Neuronal stem cell (in vitro differentiated cells): ENCODE measurements at regions not wholly inside any gene's neighbourhood (a gene's known extent, or its start where the extent isn't known, plus 50 kb on each side); places are given as distances from the start of the nearest gene placed in this dataset.

Experiments
- DNase-seq: peaks from one replicate; pipeline ENCODE4 v3.0.0-alpha.2; 2013; ENCODE audit warnings: low spot score
- H2AFZ ChIP-seq: one replicate; pipeline ENCODE4 v1.6.1; 2013; ENCODE audit warnings: mild to moderate bottlenecking, low read length, inconsistent platforms
- H2AK5ac ChIP-seq: 2 replicates; pipeline ENCODE4 v1.6.1; 2013; ENCODE audit warnings: low read depth, mild to moderate bottlenecking, inconsistent platforms, low read length, moderate library complexity, mixed read lengths
- H2BK120ac ChIP-seq: 2 replicates; pipeline ENCODE4 v1.6.1; 2013; ENCODE audit warnings: low read depth, mild to moderate bottlenecking, inconsistent platforms, low read length, moderate library complexity, mixed read lengths
- H2BK12ac ChIP-seq: one replicate; pipeline ENCODE4 v1.6.1; 2013; ENCODE audit warnings: low read length, inconsistent platforms
- H2BK15ac ChIP-seq: 2 replicates; pipeline ENCODE4 v1.6.1; 2013; ENCODE audit warnings: mild to moderate bottlenecking, low read length, inconsistent platforms, mixed read lengths
- H2BK5ac ChIP-seq: one replicate; pipeline ENCODE4 v1.6.1; 2013; ENCODE audit warnings: inconsistent platforms, mild to moderate bottlenecking, low read length, moderate library complexity
- H3K14ac ChIP-seq: one replicate; pipeline ENCODE4 v1.6.1; 2013; ENCODE audit warnings: low read length, inconsistent platforms
- H3K18ac ChIP-seq: 2 replicates; pipeline ENCODE4 v1.6.1; 2013; ENCODE audit warnings: low read length, inconsistent platforms
- H3K23ac ChIP-seq: 2 replicates; pipeline ENCODE4 v1.6.1; 2013; ENCODE audit warnings: low read depth, mild to moderate bottlenecking, mixed read lengths, low read length, inconsistent platforms; ENCODE audit not compliant: poor library complexity
- H3K27ac ChIP-seq: replicated peaks from 3 replicates; pipeline ENCODE4 v1.5.1; 2013; ENCODE audit warnings: low read length, inconsistent platforms
- H3K27me3 ChIP-seq, 3 experiments: 2 replicates each; pipeline ENCODE4 v1.6.1; 2013; ENCODE audit warnings: low read length in 3 of 3, mild to moderate bottlenecking in 2 of 3, inconsistent platforms in 1 of 3, low read depth in 1 of 3, mixed read lengths in 1 of 3, moderate library complexity in 1 of 3; ENCODE audit not compliant: control insufficient read depth in 3 of 3, insufficient read depth in 3 of 3
- H3K36me3 ChIP-seq, 2 donors: replicated peaks in 1 of 2; 2 replicates each; pipeline ENCODE4 v1.6.1; 2013; ENCODE audit warnings: low read length in 2 of 2; ENCODE audit not compliant: control insufficient read depth in 2 of 2, insufficient read depth in 2 of 2
- H3K4ac ChIP-seq: 2 replicates; pipeline ENCODE4 v1.6.1; 2013; ENCODE audit warnings: inconsistent platforms, mild to moderate bottlenecking, low read length, moderate library complexity
- H3K4me1 ChIP-seq, 2 donors: 1 replicate in 1 of 2; 2 replicates in 1 of 2; pipeline ENCODE4 v1.6.1; 2013; ENCODE audit warnings: low read length in 2 of 2, low read depth in 1 of 2; ENCODE audit not compliant: control insufficient read depth in 2 of 2, insufficient read depth in 1 of 2
- H3K4me2 ChIP-seq: one replicate; pipeline ENCODE4 v1.6.1; 2013; ENCODE audit warnings: mild to moderate bottlenecking, low read length, inconsistent platforms; ENCODE audit not compliant: insufficient read depth, poor library complexity, severe bottlenecking
- H3K4me3 ChIP-seq, 2 donors: 2 replicates each; pipeline ENCODE4 v1.5.1; 2013; ENCODE audit warnings: low read length in 2 of 2, mild to moderate bottlenecking in 2 of 2, inconsistent platforms in 1 of 2, moderate library complexity in 1 of 2
- H3K79me1 ChIP-seq: one replicate; pipeline ENCODE4 v1.6.1; 2013; ENCODE audit warnings: low read depth, mild to moderate bottlenecking, inconsistent platforms, low read length, moderate library complexity
- H3K9ac ChIP-seq: one replicate; pipeline ENCODE4 v1.6.1; 2013; ENCODE audit warnings: mild to moderate bottlenecking, low read depth, low read length, inconsistent platforms; ENCODE audit not compliant: poor library complexity
- H3K9me3 ChIP-seq, 2 donors: replicated peaks in 1 of 2; 2 replicates each; pipeline versions ENCODE3 to v1.6.1; 2013; ENCODE audit warnings: low read length in 2 of 2, mild to moderate bottlenecking in 2 of 2, inconsistent platforms in 1 of 2, low read depth in 1 of 2, mixed read lengths in 1 of 2, moderate library complexity in 1 of 2; ENCODE audit not compliant: control insufficient read depth in 2 of 2, insufficient read depth in 1 of 2
- H4K8ac ChIP-seq: one replicate; pipeline ENCODE4 v1.6.1; 2013; ENCODE audit warnings: low read depth, mild to moderate bottlenecking, inconsistent platforms, low read length, moderate library complexity
- H4K91ac ChIP-seq: one replicate; pipeline ENCODE4 v1.6.1; 2013; ENCODE audit warnings: low read length, low read depth, mild to moderate bottlenecking, inconsistent platforms; ENCODE audit not compliant: poor library complexity
- WGBS, 2 donors: extraction: QIAGEN DNeasy Blood & Tissue Kit; methylation state at CpG; one replicate each; pipeline ENCODE4 v1.1.7; 2013; ENCODE audit warnings: missing lambda C conversion rate in 2 of 2, mixed read lengths in 1 of 2; ENCODE audit not compliant: insufficient read length in 2 of 2, insufficient replicate concordance in 1 of 2; ENCODE audit errors: extremely low coverage in 2 of 2; 5-methylcytosine and 5-hydroxymethylcytosine counted together

- no peaks in the 10 kb centered on the region for H3K27me3 ChIP-seq
- H3K14ac ChIP-seq: no peak overlapping the region
- H3K4me3 ChIP-seq: no peak overlapping the region
- H3K4me1 ChIP-seq: peaks cover 0 to 1% of the 10 kb centered on the region in 2 donors
- no peak overlapping the region for H2BK15ac ChIP-seq
- H4K8ac ChIP-seq: no peak overlapping the region
- peak overlapping the region; percentile 51 for H3K18ac ChIP-seq
- H3K4me2 ChIP-seq: no peak overlapping the region
- no peak overlapping the region for H3K9ac ChIP-seq
- H2BK120ac ChIP-seq: no peak overlapping the region
- H2BK5ac ChIP-seq: no peak overlapping the region
- no peak overlapping the region for H3K23ac ChIP-seq
- no CpG with 5 or more reads among the region's 4 CpGs for WGBS, 2 donors
- no peak for DNase-seq
- H3K79me1 ChIP-seq: no peaks in the 10 kb centered on the region
- H2AK5ac ChIP-seq: peak overlapping the region; percentile 4
- H3K36me3 ChIP-seq: peaks cover 0 to 1% of the 10 kb centered on the region in 2 donors
- H2AFZ ChIP-seq: no peak overlapping the region
- no peak overlapping the region for H4K91ac ChIP-seq
- no peak overlapping the region for H2BK12ac ChIP-seq
- peaks cover 2 to 4% of the 10 kb centered on the region in 2 donors for H3K9me3 ChIP-seq
- no peak overlapping the region for H3K27ac ChIP-seq
- H3K4ac ChIP-seq: no peak overlapping the region
Measured at GRCh38 chr2:11903085-11903606, 156.7 kb downstream of the LPIN1 start.

- H3K4ac ChIP-seq: no peak overlapping the region
- H3K79me1 ChIP-seq: no peaks in the 10 kb centered on the region
- no peak overlapping the region for H3K4me2 ChIP-seq
- H3K23ac ChIP-seq: no peak overlapping the region
- H2BK5ac ChIP-seq: no peak overlapping the region
- H3K9me3 ChIP-seq: peaks cover 2 to 4% of the 10 kb centered on the region in 2 donors
- H3K27ac ChIP-seq: no peak overlapping the region
- peak overlapping the region in 1 of 2 donors; percentile 6 for H3K4me3 ChIP-seq
- H3K4me1 ChIP-seq: peaks cover 0 to 1% of the 10 kb centered on the region in 2 donors
- no peak overlapping the region for H4K91ac ChIP-seq
- WGBS, 2 donors: no CpG with 5 or more reads among the region's 5 CpGs
- no peak overlapping the region for H2AFZ ChIP-seq
- no peak overlapping the region for H2AK5ac ChIP-seq
- H2BK12ac ChIP-seq: no peak overlapping the region
- no peaks in the 10 kb centered on the region for H3K27me3 ChIP-seq
- peaks cover 0 to 1% of the 10 kb centered on the region in 2 donors for H3K36me3 ChIP-seq
- no peak overlapping the region for H4K8ac ChIP-seq
- no peak overlapping the region for H3K18ac ChIP-seq
- DNase-seq: no peak
- H3K14ac ChIP-seq: no peak overlapping the region
- H3K9ac ChIP-seq: no peak overlapping the region
- H2BK120ac ChIP-seq: no peak overlapping the region
- H2BK15ac ChIP-seq: no peak overlapping the region
Measured at GRCh38 chr2:11904029-11904428, 157.6 kb downstream of the LPIN1 start.

- Histone ChIP-seq H3K4ac (no peak overlapping the region), H2BK120ac (no peak overlapping the region), H3K9me3 (peaks cover 2 to 4% of the 10 kb centered on the region in 2 donors)
Measured at GRCh38 chr2:11904941-11905340, 158.5 kb downstream of the LPIN1 start.

GRCh38 chr2:11907190-11907589, 160.8 kb downstream of the LPIN1 start:
- no CpG with 5 or more reads among the region's 6 CpGs for WGBS, 2 donors
- no peak overlapping the region for H3K14ac ChIP-seq
- peaks cover 0 to 1% of the 10 kb centered on the region in 2 donors for H3K36me3 ChIP-seq
- H2AK5ac ChIP-seq: no peak overlapping the region
- H2BK5ac ChIP-seq: no peak overlapping the region
- H3K4me2 ChIP-seq: no peak overlapping the region
- no peaks in the 10 kb centered on the region for H3K4me1 ChIP-seq
- peaks cover 2 to 4% of the 10 kb centered on the region in 2 donors for H3K9me3 ChIP-seq
- no peak overlapping the region for H3K23ac ChIP-seq
- peak overlapping the region; percentile 49 for H2AFZ ChIP-seq
- H3K4me3 ChIP-seq: no peak overlapping the region
- DNase-seq: no peak
- H3K4ac ChIP-seq: no peak overlapping the region
- H3K27ac ChIP-seq: no peak overlapping the region
- H4K91ac ChIP-seq: no peak overlapping the region
- no peak overlapping the region for H2BK12ac ChIP-seq
- no peak overlapping the region for H3K18ac ChIP-seq
- no peak overlapping the region for H2BK120ac ChIP-seq
- no peak overlapping the region for H2BK15ac ChIP-seq
- no peak overlapping the region for H3K9ac ChIP-seq
- H4K8ac ChIP-seq: no peak overlapping the region
- no peaks in the 10 kb centered on the region for H3K79me1 ChIP-seq
- no peaks in the 10 kb centered on the region for H3K27me3 ChIP-seq

More at GRCh38 chr2:11904941-11905340, 158.5 kb downstream of the LPIN1 start:
- Histone ChIP-seq H3K4me2 (no peak overlapping the region), H3K27ac (no peak overlapping the region), H2AK5ac (no peak overlapping the region), H3K14ac (no peak overlapping the region), H2BK15ac (no peak overlapping the region), H2AFZ (no peak overlapping the region), H3K4me3 (no peak overlapping the region), H3K18ac (no peak overlapping the region), H3K23ac (no peak overlapping the region), H2BK5ac (no peak overlapping the region), H4K91ac (no peak overlapping the region), H3K9ac (no peak overlapping the region), H3K4me1 (no peaks in the 10 kb centered on the region), H4K8ac (no peak overlapping the region), H3K27me3 (no peaks in the 10 kb centered on the region), H3K36me3 (peaks cover 0 to 1% of the 10 kb centered on the region in 2 donors), H2BK12ac (no peak overlapping the region), H3K79me1 (no peaks in the 10 kb centered on the region)
- DNase-seq: no peak
- WGBS, 2 donors: no CpG with 5 or more reads among the region's 3 CpGs
